ENCODE measurements at regions not wholly inside any gene's neighbourhood (a gene's known extent, or its start where the extent isn't known, plus 50 kb on each side); places are given as distances from the start of the nearest gene placed in this dataset.

DNA sequence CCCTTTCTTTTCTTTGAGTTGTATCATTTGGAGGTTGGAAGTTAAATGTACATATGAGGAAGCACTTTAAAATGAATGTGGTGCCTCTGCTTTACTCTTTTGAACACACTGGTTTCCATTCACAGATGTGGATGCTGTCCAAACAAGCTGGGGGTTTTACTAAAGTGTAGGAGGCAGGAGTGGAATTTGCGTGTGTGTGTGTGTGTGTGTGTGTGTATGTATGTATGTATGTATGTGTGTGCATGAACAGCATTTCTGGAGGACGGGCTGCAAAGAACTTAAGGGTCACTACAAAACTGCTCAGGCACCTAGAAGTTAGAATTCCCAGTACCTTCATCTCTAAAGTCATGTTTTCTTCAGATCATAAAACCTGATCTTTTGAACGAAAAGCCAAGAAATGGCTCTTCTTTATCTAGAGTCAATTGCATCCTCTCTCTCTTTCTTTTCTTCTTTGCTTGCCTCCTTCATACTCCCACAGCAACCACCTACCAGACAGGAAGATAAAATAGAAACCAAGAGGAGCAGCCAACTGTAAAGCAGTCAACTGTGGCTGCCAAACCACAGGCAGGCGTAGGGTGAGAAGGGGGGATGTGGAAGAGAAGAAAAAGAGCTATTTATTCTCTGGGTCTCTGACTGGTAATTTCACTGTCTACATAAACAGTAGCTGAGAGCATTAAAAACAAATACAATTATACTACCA, 177.0 kb upstream of the RASGEF1B start (continued):
- TF ChIP-seq EP300 (IDR thresholded peaks at IDR 0.05; ENCODE audit: borderline replicate concordance in 1 of 2, control insufficient read depth in 1 of 2, low read depth in 2 of 2, low read length in 2 of 2) (peak in 1 of 2 experiments; percentile 17; a peak in 1 of 4 replicates), SUPT20H (IDR thresholded peaks at IDR 0.05; ENCODE audit: borderline replicate concordance, control insufficient read depth, low read depth, low read length) (no peak), IKZF1 (conservative IDR thresholded peaks at IDR 0.05) (0 out of 2 replicates have a peak, but pooled peaks have one; percentile 24), MEF2A (IDR thresholded peaks at IDR 0.05; ENCODE audit: insufficient read depth, low read depth, low read length) (0 out of 2 replicates have a peak, but pooled peaks have one; percentile 31), EGR1 (IDR thresholded peaks at IDR 0.05; ENCODE audit: borderline replicate concordance in 1 of 2, low read depth in 2 of 2, low read length in 2 of 2) (no peak), MTA3 (IDR thresholded peaks at IDR 0.05; ENCODE audit: borderline replicate concordance, low read length) (no peak; the same call in 1 of the 2 replicates)
- TF ChIP-seq, protein P1, sequence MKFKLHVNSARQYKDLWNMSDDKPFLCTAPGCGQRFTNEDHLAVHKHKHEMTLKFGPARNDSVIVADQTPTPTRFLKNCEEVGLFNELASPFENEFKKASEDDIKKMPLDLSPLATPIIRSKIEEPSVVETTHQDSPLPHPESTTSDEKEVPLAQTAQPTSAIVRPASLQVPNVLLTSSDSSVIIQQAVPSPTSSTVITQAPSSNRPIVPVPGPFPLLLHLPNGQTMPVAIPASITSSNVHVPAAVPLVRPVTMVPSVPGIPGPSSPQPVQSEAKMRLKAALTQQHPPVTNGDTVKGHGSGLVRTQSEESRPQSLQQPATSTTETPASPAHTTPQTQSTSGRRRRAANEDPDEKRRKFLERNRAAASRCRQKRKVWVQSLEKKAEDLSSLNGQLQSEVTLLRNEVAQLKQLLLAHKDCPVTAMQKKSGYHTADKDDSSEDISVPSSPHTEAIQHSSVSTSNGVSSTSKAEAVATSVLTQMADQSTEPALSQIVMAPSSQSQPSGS (IDR thresholded peaks at IDR 0.05; ENCODE audit: low read length): 0 out of 2 replicates have a peak, but pooled peaks have one; percentile 21
- TF ChIP-seq, protein P2, sequence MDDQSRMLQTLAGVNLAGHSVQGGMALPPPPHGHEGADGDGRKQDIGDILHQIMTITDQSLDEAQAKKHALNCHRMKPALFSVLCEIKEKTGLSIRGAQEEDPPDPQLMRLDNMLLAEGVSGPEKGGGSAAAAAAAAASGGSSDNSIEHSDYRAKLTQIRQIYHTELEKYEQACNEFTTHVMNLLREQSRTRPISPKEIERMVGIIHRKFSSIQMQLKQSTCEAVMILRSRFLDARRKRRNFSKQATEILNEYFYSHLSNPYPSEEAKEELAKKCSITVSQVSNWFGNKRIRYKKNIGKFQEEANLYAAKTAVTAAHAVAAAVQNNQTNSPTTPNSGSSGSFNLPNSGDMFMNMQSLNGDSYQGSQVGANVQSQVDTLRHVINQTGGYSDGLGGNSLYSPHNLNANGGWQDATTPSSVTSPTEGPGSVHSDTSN (IDR thresholded peaks at IDR 0.05; ENCODE audit: insufficient replicate concordance, low read depth, low read length): no peak

DNA sequence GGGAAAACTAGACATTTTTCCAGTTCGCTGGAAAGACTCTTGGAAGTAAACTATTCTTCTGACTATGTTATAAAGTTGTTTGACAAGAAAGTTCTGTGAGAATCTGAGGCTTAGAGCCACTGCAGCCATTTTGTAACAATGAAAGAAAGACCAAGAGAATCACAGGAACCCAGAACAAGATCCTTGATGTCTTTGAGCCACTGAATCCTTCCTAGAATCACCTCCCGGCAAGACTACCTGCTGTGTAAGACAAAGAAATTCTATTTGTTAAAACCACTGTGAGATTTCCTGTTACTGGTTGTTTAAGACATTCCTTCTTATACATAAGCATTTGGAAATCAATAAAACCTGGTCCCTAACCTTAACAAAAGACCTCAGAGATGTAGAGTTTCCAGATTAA, 175.7 kb upstream of the RASGEF1B start:
- H3K79me2 ChIP-seq (ENCODE audit: control insufficient read depth, insufficient read depth, low read length): no peaks in the 10 kb centered on the region
- H3K4me1 ChIP-seq (ENCODE audit: control insufficient read depth, insufficient read depth, low read length): peaks cover 10% of the 10 kb centered on the region; the same call in 1 of the 2 replicates
- intact Hi-C loops (cut with micrococcal nuclease; ENCODE audit: unreplicated experiment): no loop called here
- H3K9me3 ChIP-seq (replicated peaks; ENCODE audit: control insufficient read depth, insufficient read depth, low read length): no peaks in the 10 kb centered on the region; the same call in 2 of the 3 replicates
- no peak for ATAC-seq
- no peak for FAIRE-seq
- no TSS peak for BruUV-seq (replicated peaks)
- 0 out of 4 replicates have a peak, but pooled peaks cover 0 to 2% of the 10 kb centered on the region in 2 experiments for H3K27me3 ChIP-seq (replicated peaks in 1 of 2; ENCODE audit: control insufficient read depth in 2 of 2, insufficient read depth in 2 of 2, low read length in 1 of 2)
- no peak overlapping the region for H3K27ac ChIP-seq (ENCODE audit: control insufficient read depth, insufficient read depth)
- H3K9ac ChIP-seq (ENCODE audit: control insufficient read depth, insufficient read depth, low read length): no peak overlapping the region
- no peak overlapping the region for H3K4me2 ChIP-seq (ENCODE audit: control insufficient read depth, insufficient read depth)
- WGBS (ENCODE audit: insufficient coverage, insufficient replicate concordance, low lambda C conversion rate, missing lambda C conversion rate): 84% methylated on average over 2 of the region's 2 CpGs
- CTCF ChIA-PET: no interaction called here
- H3K36me3 ChIP-seq (ENCODE audit: control insufficient read depth in 2 of 2, insufficient read depth in 2 of 2, low read length in 1 of 2): no peaks in the 10 kb centered on the region
- POLR2A ChIA-PET: interaction anchor here (1.0 kb wide), 1 partner anchor 22 kb away, joined by 3 read pairs; no protein-coding TSS in a partner anchor
- H3K4me3 ChIP-seq: no peak overlapping the region
- SMC1A ChIA-PET (ENCODE audit: uncharacterized antibody, unreplicated experiment): no interaction called here
- TF ChIP-seq FOXM1 (IDR thresholded peaks at IDR 0.05; ENCODE audit: low read depth, low read length) (no peak), MEF2B (IDR thresholded peaks at IDR 0.05; ENCODE audit: partially characterized antibody, poor library complexity, severe bottlenecking) (no peak), HDAC6 (IDR thresholded peaks at IDR 0.05; ENCODE audit: unreplicated experiment) (no peak), TBL1XR1 (IDR thresholded peaks at IDR 0.05; ENCODE audit: low read depth, low read length) (no peak)
- H4K20me1 ChIP-seq (ENCODE audit: control insufficient read depth, insufficient read depth): no peaks in the 10 kb centered on the region
- in situ Hi-C loops (cut with MboI): no loop called here
- no peak overlapping the region for H2AFZ ChIP-seq (ENCODE audit: control insufficient read depth, low read depth, low read length)
- no peak for DNase-seq (ENCODE audit: low read depth, low spot score)
- RAD21 ChIA-PET (ENCODE audit: unreplicated experiment): no interaction called here

All from GM12878 (cell line).